ENCODE measurements at regions not wholly inside any gene's neighbourhood (a gene's known extent, or its start where the extent isn't known, plus 50 kb on each side); places are given as distances from the start of the nearest gene placed in this dataset.
"Not testable (repeated sequence)": the region's sequence is repeated elsewhere in the genome, so short reads cannot be mapped to it uniquely, and the experiment has no call there.

GRCh38 chr5:167939686-167940085 lies 351.8 kb upstream of the WWC1 start:
- CTCF ChIA-PET = no interaction called here
- POLR2A ChIA-PET = no interaction called here
- DNase-seq (ENCODE audit: extremely low spot score) = no peak
- TF ChIP-seq CTCF (IDR thresholded peaks at IDR 0.05; ENCODE audit: control extremely low read depth, extremely low read depth, low read depth, missing control alignments) = no peak

- ChIA-PET POLR2A (no interaction called here), CTCF (no interaction called here)
- no peak for DNase-seq (ENCODE audit: extremely low spot score)
- no peak for TF ChIP-seq CTCF (IDR thresholded peaks at IDR 0.05; ENCODE audit: control extremely low read depth, extremely low read depth, low read depth, missing control alignments)
These were observed 350.5 kb upstream of the WWC1 start for GRCh38 chr5:167940911-167941310.

- DNase-seq (ENCODE audit: extremely low spot score); CTCF ChIA-PET; POLR2A ChIA-PET: not testable (repeated sequence)
These were observed 349.9 kb upstream of the WWC1 start for GRCh38 chr5:167941556-167941955.

GRCh38 chr5:167943343-167943742 lies 348.1 kb upstream of the WWC1 start:
- no peak for DNase-seq (ENCODE audit: extremely low spot score)

GRCh38 chr5:167944121-167944852 lies 347.2 kb upstream of the WWC1 start:
- TF ChIP-seq CTCF (IDR thresholded peaks at IDR 0.05; ENCODE audit: control extremely low read depth, extremely low read depth, low read depth, missing control alignments) = no peak
- POLR2A ChIA-PET = no interaction called here
- DNase-seq (ENCODE audit: extremely low spot score) = no peak
- CTCF ChIA-PET = interaction anchor here (0.9 to 1.7 kb wide), 2 partner anchors 9 to 10 kb away, joined by 3 to 5 read pairs; no protein-coding TSS in a partner anchor

More at GRCh38 chr5:167943343-167943742, 348.1 kb upstream of the WWC1 start:
- POLR2A ChIA-PET = no interaction called here
- TF ChIP-seq CTCF (IDR thresholded peaks at IDR 0.05; ENCODE audit: control extremely low read depth, extremely low read depth, low read depth, missing control alignments) = no peak
- CTCF ChIA-PET = interaction anchor here (1.7 kb wide), 1 partner anchor 11 kb away, joined by 5 read pairs; no protein-coding TSS in a partner anchor

- TF ChIP-seq CTCF (IDR thresholded peaks at IDR 0.05; ENCODE audit: control extremely low read depth, extremely low read depth, low read depth, missing control alignments) = no peak
- no peak for DNase-seq (ENCODE audit: extremely low spot score)
- CTCF ChIA-PET = interaction anchor here (1.4 kb wide), 1 partner anchor 10 kb away, joined by 4 read pairs; no protein-coding TSS in a partner anchor
- POLR2A ChIA-PET = no interaction called here
These were observed 345.7 kb upstream of the WWC1 start for GRCh38 chr5:167945542-167946384.

- DNase-seq (ENCODE audit: extremely low spot score) = no peak
- ChIA-PET CTCF (no interaction called here), POLR2A (no interaction called here)
- TF ChIP-seq CTCF (IDR thresholded peaks at IDR 0.05; ENCODE audit: control extremely low read depth, extremely low read depth, low read depth, missing control alignments) = no peak
These were observed 344.1 kb upstream of the WWC1 start for GRCh38 chr5:167947306-167947705.

Measured in GM10248 (cell line).